Ecto neural progenitor cell (in vitro differentiated cells): ENCODE measurements at regions not wholly inside any gene's neighbourhood (a gene's known extent, or its start where the extent isn't known, plus 50 kb on each side); places are given as distances from the start of the nearest gene placed in this dataset.
"Not testable (repeated sequence)": the region's sequence is repeated elsewhere in the genome, so short reads cannot be mapped to it uniquely, and the experiment has no call there.

Experiments used
- DNase-seq: peaks from one replicate; pipeline ENCODE4 v3.0.0-alpha.2; 2018; ENCODE audit warnings: low spot score

- no peak for DNase-seq
These were observed 186.0 kb upstream of the FAM241A start for GRCh38 chr4:111959222-111959621.

GRCh38 chr4:111960241-111960667 is 185.0 kb upstream of the FAM241A start:
- no peak for DNase-seq

GRCh38 chr4:111961026-111961425 is 184.2 kb upstream of the FAM241A start:
- DNase-seq = not testable (repeated sequence)

DNA sequence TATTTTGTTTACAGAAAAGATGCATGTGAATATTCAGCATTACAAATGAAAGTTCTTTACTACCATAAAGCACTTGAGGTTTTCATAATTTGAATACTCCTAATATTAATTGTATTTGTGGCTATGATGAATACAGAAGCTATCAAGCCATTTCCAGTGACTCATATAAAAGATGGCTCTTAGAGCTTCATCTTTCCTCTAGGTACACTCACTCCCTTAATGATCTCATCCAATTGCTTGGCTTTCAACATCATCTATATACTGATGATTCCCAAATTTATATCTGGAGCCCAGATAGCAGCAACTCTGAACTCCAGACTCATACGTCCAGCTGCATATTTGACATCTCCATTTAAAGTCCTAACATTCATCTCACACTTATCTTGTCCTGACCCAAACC is 183.4 kb upstream of the FAM241A start:
- DNase-seq = no peak

DNA sequence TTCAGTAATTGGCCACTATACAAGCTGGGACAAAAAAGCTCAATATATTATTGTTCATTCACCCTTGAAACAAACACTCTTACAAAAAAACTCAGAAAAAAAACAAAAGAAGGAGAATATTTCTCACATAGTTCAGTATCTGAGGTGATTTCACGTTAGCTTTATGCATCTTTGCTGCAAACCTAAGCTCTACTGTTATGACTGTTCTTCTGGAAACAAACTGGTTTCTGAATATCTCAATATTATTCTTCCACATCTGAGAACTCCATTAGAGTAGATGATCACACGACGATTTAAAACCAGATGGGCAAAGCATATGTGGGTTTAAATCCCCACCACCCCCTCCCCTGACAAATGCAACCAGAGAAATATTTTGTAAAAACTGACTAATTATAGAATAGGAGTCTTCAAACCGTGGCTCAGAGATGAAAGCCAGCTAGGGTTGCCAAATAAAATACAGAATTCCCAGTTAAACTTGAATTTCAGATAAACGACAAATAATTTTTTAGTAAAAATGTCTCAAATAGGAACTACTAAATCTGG is 182.0 kb upstream of the FAM241A start:
- DNase-seq = no peak

DNA sequence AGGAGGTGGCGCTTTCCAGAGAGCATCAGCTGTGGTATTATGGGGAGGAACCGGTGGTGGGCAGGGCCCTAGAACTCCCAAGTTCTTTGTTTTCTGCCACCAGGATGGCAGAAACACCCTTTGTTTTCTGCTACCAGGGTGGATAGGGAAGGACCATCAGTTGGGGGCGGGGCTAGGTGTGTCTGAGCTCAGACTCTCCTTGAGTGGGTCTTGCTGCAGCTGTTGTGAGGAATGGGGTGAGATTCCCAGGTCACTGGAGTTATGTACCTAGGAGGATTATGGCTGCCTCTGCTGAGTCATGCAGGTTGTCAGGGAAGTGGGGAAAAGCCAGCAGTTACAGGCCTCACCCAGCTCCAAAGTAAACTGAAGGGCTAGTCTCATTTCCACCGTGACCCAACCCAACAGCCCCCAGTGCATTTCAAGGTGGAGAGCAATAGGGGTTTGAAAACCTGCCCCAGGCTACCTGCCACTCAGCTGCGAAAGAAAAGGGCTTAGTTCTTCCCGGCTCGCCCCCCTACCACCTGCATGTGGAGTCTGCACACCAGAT is 167.8 kb upstream of the FAM241A start:
- no peak for DNase-seq

GRCh38 chr4:111979921-111980320 is 165.3 kb upstream of the FAM241A start:
- no peak for DNase-seq

DNA sequence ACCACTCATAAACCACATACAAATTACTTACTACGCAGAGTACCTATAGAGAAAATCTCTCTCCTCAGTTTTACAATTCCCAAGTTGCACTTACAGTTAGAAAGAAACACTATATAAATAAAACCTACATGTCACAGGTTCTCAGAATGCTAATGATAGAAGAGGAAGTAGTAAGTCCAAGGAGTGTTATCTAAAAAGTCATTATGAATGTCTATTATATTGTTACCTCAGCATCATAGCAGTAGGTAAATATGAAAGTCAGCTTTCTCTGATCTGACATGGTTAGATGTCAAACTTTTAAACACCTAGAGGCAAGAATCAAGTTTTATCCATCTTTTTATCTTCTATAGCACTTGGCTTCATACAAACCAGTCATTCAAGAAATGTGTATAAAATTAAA is 163.2 kb upstream of the FAM241A start:
- no peak for DNase-seq

- DNase-seq = no peak
These were observed 161.0 kb upstream of the FAM241A start for GRCh38 chr4:111984169-111984819.

DNA sequence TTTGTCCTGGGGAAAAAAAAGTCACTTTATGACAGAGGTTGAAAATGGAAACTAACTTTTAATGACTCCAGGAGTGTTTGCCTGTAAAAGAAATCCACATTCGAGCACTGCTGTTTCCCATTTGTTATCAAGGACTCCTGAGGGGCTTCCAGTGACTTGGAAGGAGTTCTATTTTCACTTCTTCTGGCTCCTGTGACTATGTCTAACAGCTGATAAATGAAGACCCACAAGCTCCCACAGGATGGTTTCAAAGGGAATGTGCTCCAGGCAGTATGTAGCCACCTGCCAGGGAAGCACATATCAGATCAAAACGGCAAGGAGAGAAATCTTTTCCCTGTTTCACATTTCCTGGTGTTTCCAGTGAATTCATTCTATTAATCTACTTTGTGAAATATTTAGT is 159.8 kb upstream of the FAM241A start:
- DNase-seq = no peak

DNA sequence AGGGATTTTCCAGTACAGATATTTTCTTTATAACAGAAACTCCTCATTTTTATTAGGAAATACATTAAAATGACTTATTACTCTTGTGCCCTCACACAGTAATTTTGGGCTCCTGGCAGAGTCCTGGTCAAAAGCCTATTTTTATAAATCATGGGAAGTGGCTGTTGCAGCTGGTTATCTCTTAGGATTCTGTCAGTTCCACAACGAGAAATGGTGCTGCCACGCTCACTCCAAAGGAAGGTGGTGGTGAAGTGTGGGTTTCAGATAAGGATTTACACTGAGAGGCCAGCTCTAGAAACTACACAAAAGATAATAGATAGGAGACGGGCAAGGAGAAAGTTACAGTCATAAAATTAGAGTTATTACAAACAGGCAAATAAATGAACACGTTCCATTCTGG is 159.2 kb upstream of the FAM241A start:
- DNase-seq = no peak

- no peak for DNase-seq
These were observed 156.7 kb upstream of the FAM241A start for GRCh38 chr4:111988514-111988913.

DNA sequence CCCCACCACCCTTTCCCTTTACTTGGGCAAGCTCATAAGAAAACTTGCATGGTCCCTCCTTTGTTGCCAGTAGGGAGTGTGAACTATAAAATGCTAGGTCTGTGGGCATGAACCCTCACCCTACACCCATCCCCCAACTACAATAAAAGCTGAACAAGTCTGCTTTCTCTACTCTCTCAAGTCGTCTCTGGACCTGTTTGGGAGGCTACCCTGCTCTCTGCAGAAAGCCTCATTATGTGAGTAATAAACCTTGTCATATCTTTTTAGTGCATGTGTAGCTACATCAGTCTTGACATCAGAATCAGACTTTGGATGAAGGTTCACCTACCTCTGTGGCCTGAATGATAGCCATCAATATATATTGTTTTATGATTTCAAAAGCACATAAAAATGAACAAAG is 155.4 kb upstream of the FAM241A start:
- no peak for DNase-seq

- no peak for DNase-seq
These were observed 154.1 kb upstream of the FAM241A start for GRCh38 chr4:111991163-111991562.

- DNase-seq = no peak
These were observed 153.5 kb upstream of the FAM241A start for GRCh38 chr4:111991797-111992196.

- DNase-seq = no peak
These were observed 152.7 kb upstream of the FAM241A start for GRCh38 chr4:111992351-111993168.

DNA sequence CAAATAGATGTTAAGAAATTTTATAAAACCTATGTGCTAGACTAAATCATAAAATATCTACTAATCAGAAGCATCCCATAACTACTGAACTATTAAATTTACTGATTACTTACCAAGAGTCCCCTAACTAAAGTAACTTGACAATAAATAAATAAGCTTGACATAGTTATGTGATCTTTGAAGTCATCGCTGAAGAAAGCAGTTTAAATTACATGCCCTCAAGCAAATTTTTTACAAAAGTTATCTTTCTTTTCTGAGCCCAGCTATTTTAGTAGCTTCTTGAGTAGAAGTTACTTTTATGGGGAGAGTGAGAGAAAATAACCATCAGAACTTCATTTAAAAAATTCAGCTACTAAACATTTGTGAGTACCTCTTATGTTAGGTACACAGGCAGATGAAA is 150.9 kb upstream of the FAM241A start:
- DNase-seq = no peak

GRCh38 chr4:111997785-111998184 is 147.5 kb upstream of the FAM241A start:
- no peak for DNase-seq

GRCh38 chr4:111999801-112000200 is 145.5 kb upstream of the FAM241A start:
- no peak for DNase-seq

DNA sequence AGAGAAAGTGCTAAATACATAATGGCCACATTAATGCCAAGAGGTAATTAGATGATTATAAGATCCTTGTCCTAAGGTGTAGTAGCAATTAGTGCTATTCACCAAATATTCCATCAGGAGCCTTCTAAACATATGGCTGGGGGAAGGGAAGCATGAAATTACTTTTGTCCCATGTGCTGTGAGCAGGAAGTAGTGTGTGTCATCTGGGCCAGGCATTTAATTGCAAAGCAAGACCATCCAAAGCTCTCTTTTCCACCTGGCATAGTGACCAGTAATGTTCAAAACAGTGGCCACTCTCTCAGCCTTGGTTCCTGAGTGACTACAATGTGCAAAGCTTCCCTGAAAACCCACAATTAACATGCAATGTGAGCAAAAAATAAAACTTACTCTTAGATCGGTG is 144.2 kb upstream of the FAM241A start:
- DNase-seq = no peak

GRCh38 chr4:112002248-112002661 is 143.0 kb upstream of the FAM241A start:
- no peak for DNase-seq

DNA sequence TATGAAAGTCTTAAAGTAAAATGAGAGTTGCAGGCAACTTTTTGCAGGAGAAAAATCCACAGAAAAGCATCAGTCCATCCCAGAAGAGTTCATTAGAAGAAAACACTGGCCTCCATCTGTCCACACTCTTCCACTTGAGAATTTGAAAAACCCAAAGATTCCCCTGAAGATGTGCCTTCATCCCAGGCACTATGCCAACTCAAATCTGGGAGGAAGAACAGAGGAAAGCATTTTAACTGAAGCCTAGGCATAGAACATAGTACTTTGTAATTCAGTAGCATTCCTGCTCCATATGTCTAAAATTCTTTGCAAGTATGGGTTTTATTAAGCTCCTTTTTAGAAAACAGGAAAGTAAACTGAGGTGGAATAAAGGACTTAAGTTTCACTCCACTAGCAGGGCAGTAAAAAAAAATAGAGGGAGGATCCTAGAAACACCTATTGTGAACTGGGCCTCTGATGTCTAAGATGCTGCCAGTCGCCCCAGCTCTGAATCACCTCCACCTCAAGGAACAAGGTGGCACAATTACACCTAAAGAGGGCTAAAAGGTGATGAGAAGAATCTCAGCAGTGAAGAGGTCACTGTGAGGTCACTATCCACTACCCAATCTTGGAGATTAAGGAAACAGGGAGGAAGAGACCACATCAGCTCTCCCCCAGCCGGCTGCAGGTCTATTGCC is 141.9 kb upstream of the FAM241A start:
- no peak for DNase-seq

DNA sequence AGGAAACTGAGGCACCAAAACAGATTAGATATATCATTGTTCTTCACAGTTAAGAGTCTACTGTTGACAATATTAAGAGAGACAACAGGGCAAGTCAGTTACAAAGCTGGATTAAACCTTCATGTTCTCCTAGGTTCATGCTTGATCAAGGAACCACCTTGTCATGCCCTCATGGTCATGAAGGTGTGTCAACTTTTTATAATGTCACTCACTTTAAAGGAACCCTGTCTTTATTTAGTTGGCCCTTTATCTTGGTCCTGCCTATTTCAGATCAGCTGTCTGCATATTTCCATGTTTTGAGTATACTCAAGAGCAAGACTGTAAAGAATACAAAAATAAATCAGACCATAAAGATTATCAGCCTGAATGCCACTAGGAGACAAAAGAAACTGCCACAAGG is 140.2 kb upstream of the FAM241A start:
- DNase-seq = no peak
